ENCODE measurements at regions not wholly inside any gene's neighbourhood (a gene's known extent, or its start where the extent isn't known, plus 50 kb on each side); places are given as distances from the start of the nearest gene placed in this dataset.

DNA sequence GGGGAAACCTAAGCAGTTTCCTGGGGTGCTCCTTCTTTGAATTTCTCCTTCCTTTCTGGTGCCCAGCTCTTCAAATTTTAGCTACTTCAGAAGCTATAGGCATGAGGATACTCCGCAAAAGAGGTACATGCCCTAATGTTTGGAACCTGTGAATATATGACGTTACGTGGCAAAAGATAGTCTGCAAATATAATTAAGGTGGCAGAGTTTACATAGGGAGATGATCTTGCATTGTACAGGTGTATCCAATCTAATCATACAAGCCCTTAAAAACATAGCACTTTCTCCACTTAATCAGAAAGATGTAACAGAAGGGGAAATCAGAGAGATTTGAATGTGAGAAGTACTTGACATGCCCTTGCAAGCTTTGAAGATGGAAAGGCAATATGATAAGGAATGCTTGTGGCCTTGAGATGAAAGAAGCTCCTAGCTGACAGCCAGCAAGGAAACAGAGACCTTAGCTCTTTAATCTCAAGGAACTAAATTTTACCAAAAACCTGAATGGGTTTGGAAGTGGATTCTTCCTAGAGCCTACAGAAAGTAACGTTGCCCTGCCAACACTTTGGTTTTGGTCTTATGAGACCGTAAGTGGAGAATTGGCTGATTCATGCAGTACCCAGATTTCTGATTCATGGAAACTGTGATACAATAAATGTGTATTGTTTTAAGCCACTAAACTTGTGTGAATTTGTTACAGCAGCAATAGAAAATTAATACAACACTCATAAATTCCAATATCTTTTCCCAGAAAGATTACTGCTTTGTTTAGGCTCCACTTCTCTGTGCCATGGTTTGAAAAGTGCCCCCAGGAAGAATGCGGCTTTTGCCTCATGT lies 268.4 kb downstream of the FAM170A start:
- DNase-seq (ENCODE audit: low read depth) = no peak
- TF ChIP-seq CTCF (IDR thresholded peaks at IDR 0.05; ENCODE audit: insufficient read depth, low read length) = no peak
- H3K4me3 ChIP-seq (ENCODE audit: low read depth, low read length) = no peak overlapping the region

DNA sequence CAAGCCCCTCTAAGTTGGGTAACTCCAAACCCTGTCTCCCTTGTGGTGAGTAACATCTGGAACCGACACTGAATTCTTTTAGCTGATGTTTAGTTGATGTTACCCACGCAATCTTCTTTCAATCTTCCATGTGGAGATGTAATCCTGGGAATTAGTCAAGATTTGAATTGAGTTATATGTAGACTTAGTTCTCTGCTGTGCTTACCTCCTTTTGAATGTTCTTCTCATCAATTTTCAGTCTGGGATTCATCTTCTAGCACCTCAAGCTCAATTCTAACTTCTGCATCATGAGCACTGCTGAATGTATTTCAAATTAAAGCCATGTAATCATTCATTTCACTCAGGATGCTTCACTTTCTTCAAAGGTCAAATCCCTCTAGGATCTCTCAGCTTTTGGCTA lies 270.6 kb downstream of the FAM170A start:
- DNase-seq (ENCODE audit: low read depth) = no peak
- no peak overlapping the region for H3K4me3 ChIP-seq (ENCODE audit: low read depth, low read length)
- TF ChIP-seq CTCF (IDR thresholded peaks at IDR 0.05; ENCODE audit: insufficient read depth, low read length) = no peak

DNA sequence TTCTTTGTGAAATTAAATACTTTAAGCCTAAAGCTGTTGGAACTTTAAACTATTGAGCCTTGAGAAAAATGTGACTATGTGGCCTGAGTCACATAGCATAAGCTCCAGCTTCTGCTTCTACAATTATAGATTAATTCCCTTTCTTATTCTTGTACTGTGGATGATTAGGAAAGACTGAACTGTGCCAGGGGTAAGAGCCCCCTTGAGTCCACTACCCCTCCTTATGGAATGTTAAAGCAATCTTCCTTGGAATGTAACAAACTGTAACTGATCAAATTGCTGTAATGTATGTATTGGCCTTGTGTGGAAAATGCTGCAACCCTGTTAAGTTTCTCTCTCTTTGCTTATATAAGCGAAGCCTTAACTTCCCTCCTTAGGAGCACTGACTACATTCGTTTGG lies 273.2 kb downstream of the FAM170A start:
- no peak for DNase-seq (ENCODE audit: low read depth)
- no peak overlapping the region for H3K4me3 ChIP-seq (ENCODE audit: low read depth, low read length)
- no peak for TF ChIP-seq CTCF (IDR thresholded peaks at IDR 0.05; ENCODE audit: insufficient read depth, low read length)

- H3K4me3 ChIP-seq (ENCODE audit: low read depth, low read length) = no peak overlapping the region
- no peak for DNase-seq (ENCODE audit: low read depth)
- no peak for TF ChIP-seq CTCF (IDR thresholded peaks at IDR 0.05; ENCODE audit: insufficient read depth, low read length)
Observed at GRCh38 chr5:119913425-119913824, 284.1 kb downstream of the FAM170A start.

DNA sequence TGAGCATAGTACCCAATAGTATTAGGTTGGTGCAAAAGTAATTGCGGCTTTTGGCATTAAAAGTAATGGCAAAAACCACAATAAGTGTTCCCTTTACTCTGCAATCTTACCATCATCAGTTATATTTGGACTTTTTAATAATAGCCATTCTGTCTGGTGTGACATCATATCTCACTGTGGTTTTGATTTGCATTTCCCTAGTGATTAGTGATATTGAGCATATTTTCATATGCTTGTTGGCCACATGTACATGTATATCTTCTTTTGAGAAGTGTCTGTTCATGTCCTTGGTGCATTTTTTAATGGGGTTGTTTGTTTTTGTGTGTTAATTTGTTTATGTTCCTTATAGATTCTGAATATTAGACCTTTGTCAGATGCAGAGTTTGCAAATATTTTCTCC lies 289.9 kb downstream of the FAM170A start:
- no peak for DNase-seq (ENCODE audit: low read depth)
- no peak for TF ChIP-seq CTCF (IDR thresholded peaks at IDR 0.05; ENCODE audit: insufficient read depth, low read length)
- H3K4me3 ChIP-seq (ENCODE audit: low read depth, low read length) = no peak overlapping the region

DNA sequence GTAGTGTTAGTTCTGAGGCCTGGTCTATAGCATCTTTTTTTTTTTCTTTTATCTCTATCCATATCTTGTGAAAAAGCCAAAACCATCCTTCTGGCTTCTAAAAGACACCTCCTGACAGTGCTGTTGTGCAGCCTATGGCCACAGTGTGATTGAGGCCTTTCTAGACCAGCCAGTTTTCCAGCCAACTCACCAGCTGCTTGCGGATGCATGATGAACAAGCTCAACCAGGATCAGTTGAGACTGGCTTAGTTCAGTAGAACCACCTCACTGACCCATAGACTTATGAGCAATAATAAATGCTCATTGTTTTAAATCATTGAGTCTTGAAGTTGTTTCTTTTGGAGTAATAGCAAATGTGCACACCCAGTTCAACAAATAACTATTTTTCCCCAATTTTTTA lies 296.9 kb downstream of the FAM170A start:
- no peak for DNase-seq (ENCODE audit: low read depth)
- no peak overlapping the region for H3K4me3 ChIP-seq (ENCODE audit: low read depth, low read length)
- TF ChIP-seq CTCF (IDR thresholded peaks at IDR 0.05; ENCODE audit: insufficient read depth, low read length) = no peak

GRCh38 chr5:119928974-119929373 lies 299.6 kb downstream of the FAM170A start:
- no peak for DNase-seq (ENCODE audit: low read depth)
- H3K4me3 ChIP-seq (ENCODE audit: low read depth, low read length) = no peak overlapping the region
- TF ChIP-seq CTCF (IDR thresholded peaks at IDR 0.05; ENCODE audit: insufficient read depth, low read length) = no peak

All from fibroblast of the aortic adventitia (primary cell).